Fibroblast of pulmonary artery (primary cell): ENCODE measurements at regions not wholly inside any gene's neighbourhood (a gene's known extent, or its start where the extent isn't known, plus 50 kb on each side); places are given as distances from the start of the nearest gene placed in this dataset.
"Not testable (repeated sequence)": the region's sequence is repeated elsewhere in the genome, so short reads cannot be mapped to it uniquely, and the experiment has no call there.

ENCODE experiments used
- DNase-seq: peaks from one replicate; pipeline ENCODE4 v3.0.0-alpha.2; 2010; ENCODE audit warnings: low read depth
- H3K4me3 ChIP-seq: replicated peaks from 2 replicates; pipeline ENCODE4 v1.5.1; 2011; ENCODE audit warnings: low read depth, mild to moderate bottlenecking, control low read depth, low read length, moderate library complexity
- CTCF ChIP-seq: IDR thresholded peaks from 2 replicates; pipeline ENCODE4 v1.5.1; 2011; ENCODE audit warnings: mild to moderate bottlenecking, control low read depth, low read length, inconsistent platforms; ENCODE audit errors: missing control alignments

GRCh38 chr5:124612023-124612422 is 134.4 kb downstream of the ZNF608 start:
- no peak for DNase-seq
- no peak for TF ChIP-seq CTCF
- no peak overlapping the region for H3K4me3 ChIP-seq

DNA sequence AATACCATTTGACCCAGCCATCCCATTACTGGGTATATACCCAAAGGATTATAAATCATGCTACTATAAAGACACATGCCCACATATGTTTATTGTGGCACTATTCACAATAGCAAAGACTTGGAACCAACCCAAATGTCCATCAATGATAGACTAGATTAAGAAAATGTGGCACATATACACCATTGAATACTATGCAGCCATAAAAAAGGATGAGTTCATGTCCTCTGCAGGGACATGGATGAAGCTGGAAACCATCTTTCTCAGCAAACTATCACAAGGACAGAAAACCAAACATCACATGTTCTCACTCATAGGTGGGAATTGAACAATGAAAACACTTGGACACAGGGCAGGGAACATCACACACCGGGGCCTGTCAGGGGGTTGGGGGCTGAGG is 135.2 kb downstream of the ZNF608 start:
- not testable (repeated sequence) for DNase-seq

GRCh38 chr5:124609685-124610084 is 136.8 kb downstream of the ZNF608 start:
- DNase-seq, H3K4me3 ChIP-seq: not testable (repeated sequence)

More for the DNA sequence above, 135.2 kb downstream of the ZNF608 start:
- not testable (repeated sequence) for H3K4me3 ChIP-seq

DNA sequence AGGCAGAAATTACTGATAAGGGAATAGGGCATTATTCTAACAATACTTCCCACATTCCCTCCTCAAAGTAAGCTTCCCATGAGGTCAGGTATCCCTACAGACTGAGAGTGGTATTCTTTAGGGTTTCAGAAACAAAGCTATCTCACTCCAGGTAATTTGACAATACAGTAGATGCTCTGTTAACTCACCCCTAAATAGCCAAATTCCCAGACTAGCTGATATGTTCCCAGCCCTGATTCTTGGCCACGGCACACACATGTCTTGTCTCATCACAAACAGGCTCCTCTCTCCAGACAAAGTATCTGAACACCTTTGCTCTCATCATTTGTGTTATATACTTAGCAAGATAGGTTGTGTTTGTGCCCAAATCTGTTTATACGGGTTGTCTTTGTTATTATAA is 139.9 kb downstream of the ZNF608 start:
- no peak for DNase-seq
- TF ChIP-seq CTCF: no peak
- no peak overlapping the region for H3K4me3 ChIP-seq

DNA sequence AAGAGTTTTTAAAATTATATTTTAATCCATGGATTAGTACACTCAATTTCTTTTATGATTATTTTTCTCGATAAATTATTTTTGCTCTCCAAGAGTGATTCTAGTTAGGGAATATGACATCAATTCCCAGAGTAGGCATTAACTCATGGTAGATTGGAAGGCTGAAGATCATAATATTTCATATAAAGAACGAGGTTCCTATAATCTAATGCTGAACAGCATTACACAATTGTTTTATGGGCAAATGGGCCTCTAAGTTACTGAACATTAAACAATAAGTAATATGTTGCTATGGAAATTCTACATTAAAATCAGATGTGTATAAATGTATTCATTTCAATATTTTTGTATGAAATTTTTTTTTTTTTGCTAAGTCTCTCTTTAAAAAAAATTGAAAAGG is 140.3 kb downstream of the ZNF608 start:
- H3K4me3 ChIP-seq: no peak overlapping the region
- no peak for DNase-seq
- no peak for TF ChIP-seq CTCF

- DNase-seq: peak; percentile 52
- no peak for TF ChIP-seq CTCF
These were observed 140.9 kb downstream of the ZNF608 start for GRCh38 chr5:124605541-124605940.

DNA sequence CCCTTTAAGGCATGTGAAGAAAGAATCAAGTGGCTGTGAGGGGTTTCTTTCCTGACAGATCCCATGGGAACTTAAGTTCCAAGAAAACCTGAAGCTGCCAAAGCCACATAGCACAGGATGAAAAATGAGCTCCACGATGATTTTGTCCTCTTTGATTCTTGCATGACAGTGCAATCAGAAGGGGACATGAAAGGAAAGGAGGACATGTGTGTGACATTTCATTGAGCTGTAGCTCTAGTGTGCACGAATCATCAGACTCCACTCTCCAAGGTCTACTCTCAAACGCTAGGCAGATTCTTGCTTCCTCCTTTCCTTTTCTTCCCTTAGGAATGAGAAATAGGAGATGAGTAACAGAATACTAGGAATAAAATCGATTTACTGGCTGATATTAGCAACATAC is 142.0 kb downstream of the ZNF608 start:
- no peak for DNase-seq

More at GRCh38 chr5:124605541-124605940, 140.9 kb downstream of the ZNF608 start:
- H3K4me3 ChIP-seq: no peak overlapping the region

More for the DNA sequence above, 142.0 kb downstream of the ZNF608 start:
- TF ChIP-seq CTCF: no peak
- H3K4me3 ChIP-seq: no peak overlapping the region
